ENCODE measurements at regions not wholly inside any gene's neighbourhood (a gene's known extent, or its start where the extent isn't known, plus 50 kb on each side); places are given as distances from the start of the nearest gene placed in this dataset.

GRCh38 chr22:47564651-47565434 is 802.4 kb downstream of the TBC1D22A start:
- TF ChIP-seq CTCF (IDR thresholded peaks at IDR 0.05): no peak
- TF ChIP-seq POLR2A (IDR thresholded peaks at IDR 0.05): no peak

Data from adrenal gland (tissue), 5 donors.